C4-2B (cell line): ENCODE measurements at regions not wholly inside any gene's neighbourhood (a gene's known extent, or its start where the extent isn't known, plus 50 kb on each side); places are given as distances from the start of the nearest gene placed in this dataset.

ENCODE experiments used
- CTCF ChIP-seq: fragments of 450-650 bp; conservative IDR thresholded peaks from 2 replicates; pipeline ENCODE4 v1.5.1; 2017; ENCODE audit warnings: mild to moderate bottlenecking
- ZFX ChIP-seq: fragments of 450-650 bp; IDR thresholded peaks from 2 replicates; pipeline ENCODE4 v1.6.1; 2017

- TF ChIP-seq CTCF (no peak), ZFX (no peak)
Measured at GRCh38 chr7:81468526-81468925, 301.3 kb downstream of the HGF start.
